Iris pigment epithelial cell (primary cell): ENCODE measurements at regions not wholly inside any gene's neighbourhood (a gene's known extent, or its start where the extent isn't known, plus 50 kb on each side); places are given as distances from the start of the nearest gene placed in this dataset.

ENCODE experiments used
- DNase-seq: peaks from one replicate; pipeline ENCODE4 v3.0.0-alpha.2; 2011; ENCODE audit warnings: low read depth

GRCh38 chr2:42971947-42972736 lies 179.8 kb upstream of the HAAO start:
- DNase-seq, result peak; percentile 43

GRCh38 chr2:42971381-42971780 lies 179.0 kb upstream of the HAAO start:
- no peak for DNase-seq

- DNase-seq, result no peak
Observed at GRCh38 chr2:42970151-42970550, 177.8 kb upstream of the HAAO start.

- peak; percentile 45 for DNase-seq
Observed at GRCh38 chr2:42969231-42970150, 177.1 kb upstream of the HAAO start.

DNA sequence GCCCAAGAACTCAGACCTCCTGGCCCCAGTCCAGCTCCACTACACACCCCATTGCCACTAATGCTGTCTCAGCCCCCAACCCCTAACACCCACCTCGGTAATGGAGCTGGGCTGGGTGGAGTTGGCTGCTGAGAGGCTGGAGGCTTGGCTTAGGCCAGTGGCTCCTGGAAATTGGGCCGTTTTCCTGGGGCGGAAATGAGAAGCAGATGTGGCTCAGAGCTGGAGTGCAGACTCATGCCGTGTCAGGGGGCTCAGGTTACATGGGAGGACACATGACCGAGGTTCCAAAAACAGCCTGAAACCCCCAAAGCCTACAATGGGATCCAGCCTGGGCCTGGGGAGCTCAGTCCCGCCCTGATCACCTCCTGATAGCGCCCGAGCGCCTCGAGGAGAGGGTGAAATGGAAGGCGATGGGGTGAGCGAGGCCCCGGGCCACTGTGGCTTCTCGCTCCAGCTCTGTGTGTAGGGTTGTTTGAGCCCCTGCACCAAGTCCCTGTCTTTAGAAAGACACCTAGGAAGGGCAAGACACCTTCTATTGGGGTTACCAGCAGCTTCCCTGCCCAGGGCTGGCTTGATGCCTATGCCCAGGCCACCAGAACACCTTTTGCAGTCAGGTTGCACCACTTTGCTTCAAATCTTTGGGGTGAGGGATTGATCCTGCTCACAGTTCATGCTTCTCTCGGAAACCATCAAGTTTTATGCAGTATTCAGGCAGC lies 175.7 kb upstream of the HAAO start:
- peak; percentile 90 for DNase-seq

DNA sequence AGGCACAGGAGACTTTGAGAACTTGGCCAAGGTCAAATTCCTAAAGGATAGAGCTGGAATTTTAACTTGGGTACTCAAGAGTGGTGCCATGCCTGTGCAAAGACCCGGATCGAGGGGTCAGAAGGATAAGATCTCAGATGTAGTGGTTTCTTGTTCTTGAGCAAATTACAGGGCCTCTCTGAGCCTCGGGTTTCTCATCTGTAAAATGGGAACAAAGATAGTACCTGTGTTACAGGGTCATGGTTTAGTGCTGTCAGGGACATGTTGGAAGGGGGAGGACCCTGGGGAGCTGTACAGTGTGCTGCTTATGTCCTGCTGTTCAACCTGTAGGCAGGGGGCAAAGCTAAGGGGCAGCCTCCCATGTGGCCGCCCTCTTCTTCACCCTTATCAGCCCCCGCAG lies 173.5 kb upstream of the HAAO start:
- no peak for DNase-seq

GRCh38 chr2:42965196-42965595 lies 172.8 kb upstream of the HAAO start:
- DNase-seq, result peak; percentile 22

- peak; percentile 95 for DNase-seq
Observed at GRCh38 chr2:42964439-42965083, 172.2 kb upstream of the HAAO start.

GRCh38 chr2:42963452-42964068 lies 171.2 kb upstream of the HAAO start:
- DNase-seq, result no peak

GRCh38 chr2:42962508-42962953 lies 170.1 kb upstream of the HAAO start:
- DNase-seq, result peak; percentile 12

DNA sequence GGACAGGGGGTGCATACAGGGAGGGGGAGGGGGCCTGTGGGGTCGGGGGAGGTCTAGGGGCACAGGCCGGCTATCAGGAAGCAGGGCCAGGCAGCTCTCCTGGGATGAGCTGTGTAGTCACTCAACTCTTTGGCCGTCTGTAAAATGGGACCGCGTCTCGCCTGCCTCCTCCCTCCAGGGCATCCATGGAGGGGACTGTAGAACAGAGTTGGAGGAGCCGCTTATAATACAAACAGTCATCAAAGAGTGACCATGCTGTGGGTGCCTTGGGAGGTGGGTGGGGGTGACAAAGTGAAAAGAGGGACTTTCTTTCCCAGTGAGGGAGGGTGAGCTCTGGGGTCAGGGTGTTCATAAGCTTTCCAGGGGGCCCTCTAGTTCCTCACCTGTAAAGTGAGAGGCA lies 169.6 kb upstream of the HAAO start:
- no peak for DNase-seq

- DNase-seq, result no peak
Observed at GRCh38 chr2:42961385-42961811, 169.0 kb upstream of the HAAO start.

- no peak for DNase-seq
Observed at GRCh38 chr2:42960842-42961180, 168.4 kb upstream of the HAAO start.

- no peak for DNase-seq
Observed at GRCh38 chr2:42960002-42960841, 167.8 kb upstream of the HAAO start.

DNA sequence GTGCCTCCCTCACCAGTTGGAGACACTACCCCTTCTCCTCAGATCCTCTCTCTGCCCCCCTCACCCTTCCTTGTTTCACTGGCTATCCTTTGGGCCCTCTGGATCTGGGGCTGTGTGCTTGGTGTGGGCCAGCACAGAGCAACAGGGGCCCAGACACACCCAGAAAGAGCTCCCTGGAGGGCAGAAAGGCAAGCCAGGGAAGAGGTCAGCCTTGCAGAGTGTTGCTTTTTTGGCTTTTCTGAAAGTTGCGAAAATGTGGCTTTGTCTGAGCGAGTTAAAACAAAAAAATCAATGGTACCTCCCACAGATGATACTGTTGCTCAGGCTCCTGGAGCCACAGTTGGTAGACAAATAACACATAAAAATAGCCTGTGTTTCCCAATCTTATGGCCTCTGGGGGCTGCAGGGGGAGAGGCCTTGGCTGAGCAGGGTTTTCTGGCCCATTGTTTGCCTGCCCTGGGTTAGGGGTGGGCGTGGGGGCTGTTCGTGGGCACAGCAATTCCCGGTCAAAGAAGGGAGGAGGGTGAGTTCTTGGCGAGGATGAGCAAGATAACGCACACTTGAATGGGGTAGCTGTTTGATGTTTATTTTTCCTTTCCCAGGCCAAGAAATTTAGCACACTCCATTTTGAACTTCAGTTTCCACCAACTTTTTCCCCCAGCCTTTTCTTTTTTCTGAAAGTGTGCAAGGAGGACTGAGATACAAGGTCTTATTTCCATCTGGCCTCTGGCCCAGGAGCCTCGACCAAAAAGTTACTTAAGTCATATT lies 167.0 kb upstream of the HAAO start:
- peak; percentile 27 for DNase-seq

DNA sequence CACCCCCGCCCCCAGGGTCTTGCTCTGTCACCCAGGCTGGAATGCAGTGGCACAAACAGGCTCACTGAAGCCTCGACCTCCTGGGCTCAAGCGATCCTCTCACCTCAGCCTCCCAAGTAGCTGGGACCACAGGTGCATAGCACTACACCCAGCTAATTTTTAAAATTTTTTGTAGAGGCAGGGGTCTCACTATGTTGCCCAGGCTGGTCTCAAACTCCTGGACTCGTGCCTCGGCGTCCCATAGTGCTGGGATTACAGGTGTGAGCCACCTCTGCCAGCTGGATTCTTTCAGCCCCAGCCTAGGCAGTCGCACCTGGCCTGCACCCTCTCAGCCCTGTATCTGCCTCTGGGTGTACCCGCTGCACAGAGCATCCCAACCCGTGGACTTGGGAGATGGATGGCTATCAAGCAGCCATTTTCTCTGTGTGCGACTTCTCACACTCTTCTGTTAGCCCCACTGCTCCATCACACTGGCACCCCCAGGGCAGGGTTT lies 166.4 kb upstream of the HAAO start:
- no peak for DNase-seq

GRCh38 chr2:42957861-42958301 lies 165.5 kb upstream of the HAAO start:
- no peak for DNase-seq

GRCh38 chr2:42957109-42957860 lies 164.9 kb upstream of the HAAO start:
- peak; percentile 26 for DNase-seq
